CD4-positive, CD25-positive, alpha-beta regulatory T cell (primary cell): ENCODE measurements at regions not wholly inside any gene's neighbourhood (a gene's known extent, or its start where the extent isn't known, plus 50 kb on each side); places are given as distances from the start of the nearest gene placed in this dataset.

ENCODE experiments used
- ATAC-seq, 2 donors: fragments of 150-1000 bp; cut with Tn5 transposase; one replicate each; pipeline ENCODE4 v1.10.0; 2021; ENCODE audit warnings: low read depth in 2 of 2, moderate number of reproducible peaks in 2 of 2, moderate library complexity in 1 of 2
- DNase-seq, 3 donors: peaks; one replicate each; pipeline versions ENCODE4 v3.0.0 to v3.0.0-alpha.2; 2012 to 2022; ENCODE audit warnings: mixed read lengths in 1 of 3
- H3K27ac ChIP-seq: one replicate; pipeline ENCODE4 v1.7.0; 2013; ENCODE audit warnings: mild to moderate bottlenecking, low read length; ENCODE audit not compliant: insufficient read depth, poor library complexity, severe bottlenecking
- H3K27me3 ChIP-seq: one replicate; pipeline ENCODE4 v1.7.0; 2013; ENCODE audit warnings: low read length; ENCODE audit not compliant: control insufficient read depth, insufficient read depth
- H3K36me3 ChIP-seq: one replicate; pipeline ENCODE4 v1.7.0; 2013; ENCODE audit warnings: mild to moderate bottlenecking, low read length, moderate library complexity; ENCODE audit not compliant: control insufficient read depth, insufficient read depth
- H3K4me1 ChIP-seq: 2 replicates; pipeline ENCODE4 v1.7.0; 2013; ENCODE audit warnings: mild to moderate bottlenecking, low read length; ENCODE audit not compliant: insufficient read depth, control insufficient read depth, poor library complexity, severe bottlenecking
- H3K4me3 ChIP-seq: one replicate; pipeline ENCODE4 v1.7.0; 2013; ENCODE audit warnings: low read depth, mild to moderate bottlenecking, low read length, moderate library complexity
- H3K9me3 ChIP-seq, 2 experiments: 1 replicate in 1 of 2; 2 replicates in 1 of 2; pipeline ENCODE4 v1.7.0; 2013; ENCODE audit warnings: low read length in 2 of 2, mild to moderate bottlenecking in 1 of 2, moderate library complexity in 1 of 2; ENCODE audit not compliant: control insufficient read depth in 2 of 2
- H3K27ac Mint-ChIP-seq, 3 donors: one replicate each; pipeline ENCODE4 v1.8.0; 2020 to 2022; ENCODE audit warnings: mild to moderate bottlenecking in 3 of 3, mixed read lengths in 3 of 3, moderate library complexity in 2 of 3
- H3K27me3 Mint-ChIP-seq: one replicate; pipeline ENCODE4 v1.8.0; 2022; ENCODE audit warnings: mild to moderate bottlenecking, mixed read lengths
- H3K36me3 Mint-ChIP-seq: one replicate; pipeline ENCODE4 v1.8.0; 2020; ENCODE audit warnings: mixed read lengths
- H3K4me1 Mint-ChIP-seq, 4 donors: one replicate each; pipeline ENCODE4 v1.8.0; 2020 to 2022; ENCODE audit warnings: mixed read lengths in 4 of 4, mild to moderate bottlenecking in 1 of 4
- H3K4me3 Mint-ChIP-seq, 4 donors: one replicate each; pipeline ENCODE4 v1.8.0; 2020 to 2022; ENCODE audit warnings: mild to moderate bottlenecking in 4 of 4, mixed read lengths in 4 of 4, moderate library complexity in 3 of 4
- H3K9me3 Mint-ChIP-seq, 7 donors: one replicate each; pipeline ENCODE4 v1.8.0; 2020 to 2022; ENCODE audit warnings: mixed read lengths in 7 of 7, mild to moderate bottlenecking in 3 of 7, moderate library complexity in 2 of 7

- Mint-ChIP-seq H3K9me3 (peaks cover 0 to 3% (median 0%) of the 10 kb centered on the region in 7 donors), H3K4me1 (no peaks in the 10 kb centered on the region), H3K27me3 (peaks cover 4% of the 10 kb centered on the region), H3K36me3 (no peaks in the 10 kb centered on the region), H3K27ac (no peak overlapping the region), H3K4me3 (no peak overlapping the region)
- no peaks in the 10 kb centered on the region for H3K4me1 ChIP-seq
- H3K27me3 ChIP-seq, result no peaks in the 10 kb centered on the region
- H3K4me3 ChIP-seq, result no peak overlapping the region
- no peaks in the 10 kb centered on the region for H3K9me3 ChIP-seq
- ATAC-seq (no peak), DNase-seq (no peak)
- no peak overlapping the region for H3K27ac ChIP-seq
- H3K36me3 ChIP-seq, result no peaks in the 10 kb centered on the region
Measured at GRCh38 chr6:168922436-168922835, 331.2 kb downstream of the THBS2 start.

- no peaks in the 10 kb centered on the region for H3K36me3 ChIP-seq
- no peak for ATAC-seq
Measured at GRCh38 chr6:168920289-168920688, 333.4 kb downstream of the THBS2 start.

GRCh38 chr6:168919470-168920179 lies 334.0 kb downstream of the THBS2 start:
- Histone ChIP-seq H3K4me1 (no peaks in the 10 kb centered on the region), H3K9me3 (no peaks in the 10 kb centered on the region), H3K27me3 (no peaks in the 10 kb centered on the region), H3K36me3 (no peaks in the 10 kb centered on the region), H3K4me3 (no peak overlapping the region), H3K27ac (no peak overlapping the region)
- H3K9me3 Mint-ChIP-seq, result no peaks in the 10 kb centered on the region
- ATAC-seq (no peak), DNase-seq (no peak)
- no peak overlapping the region for H3K4me3 Mint-ChIP-seq
- H3K4me1 Mint-ChIP-seq, result no peaks in the 10 kb centered on the region
- H3K27ac Mint-ChIP-seq, result no peak overlapping the region
- H3K27me3 Mint-ChIP-seq, result peaks cover 4% of the 10 kb centered on the region
- no peaks in the 10 kb centered on the region for H3K36me3 Mint-ChIP-seq

More at GRCh38 chr6:168920289-168920688, 333.4 kb downstream of the THBS2 start:
- Mint-ChIP-seq H3K36me3 (no peaks in the 10 kb centered on the region), H3K27ac (no peak overlapping the region), H3K27me3 (peaks cover 4% of the 10 kb centered on the region), H3K4me3 (no peak overlapping the region), H3K9me3 (no peaks in the 10 kb centered on the region), H3K4me1 (no peaks in the 10 kb centered on the region)
- Histone ChIP-seq H3K4me3 (no peak overlapping the region), H3K27me3 (no peaks in the 10 kb centered on the region), H3K9me3 (no peaks in the 10 kb centered on the region), H3K4me1 (no peaks in the 10 kb centered on the region), H3K27ac (no peak overlapping the region)
- DNase-seq, result no peak

DNA sequence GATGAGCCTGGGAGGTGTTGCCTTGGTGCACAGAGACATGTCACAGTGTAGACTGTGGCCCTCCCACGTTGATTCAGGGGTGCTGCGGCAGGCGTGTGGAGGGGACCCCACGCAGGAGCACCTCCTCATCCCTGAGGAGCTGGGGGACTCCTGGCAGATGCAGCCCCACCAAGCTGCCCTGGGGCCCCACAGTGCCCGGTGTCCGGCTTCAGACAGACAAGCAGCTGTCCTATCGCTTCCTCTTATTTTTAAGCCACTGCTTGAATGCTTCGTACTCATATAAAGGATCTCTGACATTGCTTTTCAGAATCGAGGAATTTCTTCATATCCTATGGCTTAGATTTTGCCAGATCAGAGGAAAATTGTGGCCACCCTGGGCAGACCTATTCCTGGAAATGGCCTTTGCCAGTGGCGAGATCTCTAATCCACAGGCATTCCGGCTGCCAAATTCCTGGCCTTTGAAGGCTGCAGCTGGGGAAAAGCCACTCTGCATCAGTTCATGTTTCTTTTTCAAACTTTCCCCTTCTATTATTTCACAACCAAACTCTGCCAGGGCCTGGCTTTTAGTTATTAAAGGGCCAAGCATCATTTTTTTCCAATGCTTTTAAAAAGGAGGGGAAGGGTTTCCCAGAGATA lies 337.0 kb downstream of the THBS2 start:
- no peaks in the 10 kb centered on the region for H3K36me3 Mint-ChIP-seq
- ATAC-seq, result no peak
- Histone ChIP-seq H3K27ac (no peak overlapping the region), H3K9me3 (no peaks in the 10 kb centered on the region), H3K4me3 (no peak overlapping the region), H3K27me3 (no peaks in the 10 kb centered on the region), H3K4me1 (no peaks in the 10 kb centered on the region), H3K36me3 (no peaks in the 10 kb centered on the region)
- no peak overlapping the region for H3K27ac Mint-ChIP-seq
- H3K4me3 Mint-ChIP-seq, result no peak overlapping the region
- DNase-seq, result no peak
- H3K9me3 Mint-ChIP-seq, result peaks cover 0 to 1% (median 0%) of the 10 kb centered on the region in 7 donors
- no peaks in the 10 kb centered on the region for H3K27me3 Mint-ChIP-seq
- no peaks in the 10 kb centered on the region for H3K4me1 Mint-ChIP-seq

DNA sequence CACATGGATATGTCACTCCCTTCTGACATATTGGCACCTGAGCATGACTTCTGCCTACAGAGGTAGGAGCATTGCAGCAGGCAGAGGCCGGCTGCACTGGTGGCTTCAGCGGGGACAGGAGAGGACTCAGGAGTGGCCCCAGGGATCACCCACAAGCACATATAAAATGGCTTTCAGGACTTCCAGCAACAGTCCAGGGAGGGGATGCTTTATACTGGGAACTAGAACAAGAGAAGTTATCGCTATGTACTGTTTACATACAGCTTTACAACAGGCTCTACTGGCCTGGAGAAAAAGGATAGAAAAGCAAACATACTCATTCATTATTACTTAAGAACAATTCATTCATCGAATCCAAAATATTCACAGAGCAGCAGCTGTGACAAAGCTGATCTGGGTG lies 337.8 kb downstream of the THBS2 start:
- Histone ChIP-seq H3K27ac (no peak overlapping the region), H3K27me3 (no peaks in the 10 kb centered on the region), H3K36me3 (no peaks in the 10 kb centered on the region), H3K4me3 (no peak overlapping the region), H3K9me3 (no peaks in the 10 kb centered on the region), H3K4me1 (no peaks in the 10 kb centered on the region)
- peaks cover 0 to 2% (median 0%) of the 10 kb centered on the region in 7 donors for H3K9me3 Mint-ChIP-seq
- H3K27me3 Mint-ChIP-seq, result no peaks in the 10 kb centered on the region
- ATAC-seq (no peak), DNase-seq (no peak)
- H3K4me3 Mint-ChIP-seq, result no peak overlapping the region
- no peaks in the 10 kb centered on the region for H3K4me1 Mint-ChIP-seq
- no peaks in the 10 kb centered on the region for H3K36me3 Mint-ChIP-seq
- H3K27ac Mint-ChIP-seq, result no peak overlapping the region

- Mint-ChIP-seq H3K4me1 (no peaks in the 10 kb centered on the region), H3K36me3 (no peaks in the 10 kb centered on the region)
Measured at GRCh38 chr6:168915242-168915641, 338.4 kb downstream of the THBS2 start.

DNA sequence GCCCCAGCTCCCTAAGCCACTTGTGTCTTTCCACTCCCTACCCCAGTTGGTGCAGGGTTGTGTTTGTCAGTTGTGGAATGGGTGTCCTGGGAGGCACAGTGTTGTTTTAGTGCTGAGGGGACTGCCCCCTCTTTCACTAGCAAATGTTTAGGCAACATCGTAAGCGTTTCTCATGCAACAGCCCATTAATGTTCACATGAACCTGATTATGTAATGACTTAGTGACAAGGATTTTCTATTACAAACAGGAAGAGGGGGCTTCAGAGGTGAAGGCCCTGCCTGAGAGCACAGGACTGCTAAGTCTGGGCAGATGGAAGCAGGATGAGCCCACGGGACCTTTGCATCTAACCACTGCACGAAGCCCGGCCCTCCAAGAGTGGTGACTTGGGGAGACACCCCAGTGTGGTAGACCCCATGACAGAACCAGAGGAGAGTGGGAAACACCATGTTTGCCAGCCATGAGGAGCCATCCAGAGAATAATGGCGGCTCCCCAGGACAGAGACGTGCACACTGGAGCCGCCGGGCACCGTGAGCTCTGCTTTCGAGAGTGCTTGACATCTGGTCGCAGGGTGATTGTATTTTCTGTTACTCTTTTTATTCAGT lies 339.7 kb downstream of the THBS2 start:
- Histone ChIP-seq H3K36me3 (no peaks in the 10 kb centered on the region), H3K27me3 (no peaks in the 10 kb centered on the region), H3K4me1 (no peaks in the 10 kb centered on the region), H3K27ac (no peak overlapping the region), H3K4me3 (no peak overlapping the region), H3K9me3 (no peaks in the 10 kb centered on the region)
- DNase-seq, result no peak
- H3K9me3 Mint-ChIP-seq, result peaks cover 0 to 2% (median 0%) of the 10 kb centered on the region in 7 donors
- H3K36me3 Mint-ChIP-seq, result peaks cover 2% of the 10 kb centered on the region
- no peak for ATAC-seq
- no peaks in the 10 kb centered on the region for H3K27me3 Mint-ChIP-seq
- H3K4me1 Mint-ChIP-seq, result no peaks in the 10 kb centered on the region
- no peak overlapping the region for H3K4me3 Mint-ChIP-seq
- H3K27ac Mint-ChIP-seq, result no peak overlapping the region

More at GRCh38 chr6:168915242-168915641, 338.4 kb downstream of the THBS2 start:
- no peak overlapping the region for H3K4me3 ChIP-seq
- Mint-ChIP-seq H3K27me3 (no peaks in the 10 kb centered on the region), H3K27ac (no peak overlapping the region), H3K4me3 (no peak overlapping the region), H3K9me3 (peaks cover 0 to 2% (median 0%) of the 10 kb centered on the region in 7 donors)
- no peak overlapping the region for H3K27ac ChIP-seq
- no peaks in the 10 kb centered on the region for H3K9me3 ChIP-seq
- ATAC-seq, result no peak
- H3K36me3 ChIP-seq, result no peaks in the 10 kb centered on the region
- DNase-seq, result no peak
- H3K4me1 ChIP-seq, result no peaks in the 10 kb centered on the region
- H3K27me3 ChIP-seq, result no peaks in the 10 kb centered on the region
